B cell (primary cell): ENCODE measurements at regions not wholly inside any gene's neighbourhood (a gene's known extent, or its start where the extent isn't known, plus 50 kb on each side); places are given as distances from the start of the nearest gene placed in this dataset.

ENCODE experiments used
- CTCF ChIP-seq: fragments of 200-600 bp; IDR thresholded peaks from one replicate; pipeline ENCODE4 v1.8.0; 2022; ENCODE audit warnings: antibody characterized with exemption, mild to moderate bottlenecking
- EZH2 ChIP-seq: IDR thresholded peaks from 2 replicates; pipeline ENCODE4 v1.6.1; 2012; ENCODE audit warnings: borderline replicate concordance, low read depth, mild to moderate bottlenecking, moderate library complexity, low read length; ENCODE audit not compliant: insufficient read depth, poor library complexity, severe bottlenecking

- no peak for TF ChIP-seq CTCF
- no peak for TF ChIP-seq EZH2
Observed at GRCh38 chr9:106625259-106625789, 237.6 kb upstream of the ZNF462 start.
